ENCODE measurements at regions not wholly inside any gene's neighbourhood (a gene's known extent, or its start where the extent isn't known, plus 50 kb on each side); places are given as distances from the start of the nearest gene placed in this dataset.
A peak's percentile ranks its signal among the peaks of the same experiment; 100 is the strongest.

- no peak for TF ChIP-seq CTCF (conservative IDR thresholded peaks at IDR 0.05; ENCODE audit: low read depth, low read length)
- no peak overlapping the region for H3K4me3 ChIP-seq (ENCODE audit: low read depth, low read length)
- DNase-seq (ENCODE audit: low read depth): no peak
Observed at GRCh38 chr9:77084094-77084493, 64.6 kb downstream of the FOXB2 start.

GRCh38 chr9:77085416-77085815 is 66.0 kb downstream of the FOXB2 start:
- H3K4me3 ChIP-seq (ENCODE audit: low read depth, low read length): no peak overlapping the region
- DNase-seq (ENCODE audit: low read depth): no peak
- TF ChIP-seq CTCF (conservative IDR thresholded peaks at IDR 0.05; ENCODE audit: low read depth, low read length): no peak

- no peak for TF ChIP-seq CTCF (conservative IDR thresholded peaks at IDR 0.05; ENCODE audit: low read depth, low read length)
- no peak overlapping the region for H3K4me3 ChIP-seq (ENCODE audit: low read depth, low read length)
- DNase-seq (ENCODE audit: low read depth): no peak
Observed at GRCh38 chr9:77087506-77087905, 68.1 kb downstream of the FOXB2 start.

- no peak overlapping the region for H3K4me3 ChIP-seq (ENCODE audit: low read depth, low read length)
- TF ChIP-seq CTCF (conservative IDR thresholded peaks at IDR 0.05; ENCODE audit: low read depth, low read length): no peak
- peak; percentile 33 for DNase-seq (ENCODE audit: low read depth)
Observed at GRCh38 chr9:77092536-77092935, 73.1 kb downstream of the FOXB2 start.

- DNase-seq (ENCODE audit: low read depth): no peak
- TF ChIP-seq CTCF (conservative IDR thresholded peaks at IDR 0.05; ENCODE audit: low read depth, low read length): no peak
- no peak overlapping the region for H3K4me3 ChIP-seq (ENCODE audit: low read depth, low read length)
Observed at GRCh38 chr9:77094150-77094549, 74.7 kb downstream of the FOXB2 start.

- TF ChIP-seq CTCF (conservative IDR thresholded peaks at IDR 0.05; ENCODE audit: low read depth, low read length): no peak
- H3K4me3 ChIP-seq (ENCODE audit: low read depth, low read length): no peak overlapping the region
- no peak for DNase-seq (ENCODE audit: low read depth)
Observed at GRCh38 chr9:77097335-77097734, 77.9 kb downstream of the FOXB2 start.

GRCh38 chr9:77099388-77099787 is 77.9 kb upstream of the VPS13A start:
- no peak overlapping the region for H3K4me3 ChIP-seq (ENCODE audit: low read depth, low read length)
- TF ChIP-seq CTCF (conservative IDR thresholded peaks at IDR 0.05; ENCODE audit: low read depth, low read length): no peak
- no peak for DNase-seq (ENCODE audit: low read depth)
